ENCODE measurements at regions not wholly inside any gene's neighbourhood (a gene's known extent, or its start where the extent isn't known, plus 50 kb on each side); places are given as distances from the start of the nearest gene placed in this dataset.
A peak's percentile ranks its signal among the peaks of the same experiment; 100 is the strongest.

- ATAC-seq (ENCODE audit: low FRiP score in 2 of 2): no peak
- Histone ChIP-seq H3K4me3 (no peak overlapping the region), H3K4me1 (peaks cover 0 to 3% (median 0%) of the 10 kb centered on the region in 4 donors), H3K27me3 (no peaks in the 10 kb centered on the region), H3K36me3 (no peaks in the 10 kb centered on the region), H3K27ac (no peak overlapping the region), H3K9me3 (no peaks in the 10 kb centered on the region)
- 85 to 88% methylated on average over 1 of the region's 1 CpG for WGBS, 2 donors
- DNase-seq: no peak
- TF ChIP-seq CTCF (IDR thresholded peaks at IDR 0.05) (no peak), POLR2AphosphoS5 (IDR thresholded peaks at IDR 0.05) (no peak), POLR2A (IDR thresholded peaks at IDR 0.05) (no peak), EP300 (IDR thresholded peaks at IDR 0.05) (no peak)
These were observed 575.4 kb downstream of the SPRY1 start for GRCh38 chr4:123972031-123972430.

- WGBS, 2 donors: 79 to 80% methylated on average over 2 of the region's 2 CpGs
- no peak for DNase-seq
- peaks cover 0 to 3% (median 0%) of the 10 kb centered on the region in 4 donors for H3K4me1 ChIP-seq
- ATAC-seq (ENCODE audit: low FRiP score in 2 of 2): no peak
- TF ChIP-seq CTCF (IDR thresholded peaks at IDR 0.05): no peak
- TF ChIP-seq POLR2A (IDR thresholded peaks at IDR 0.05): no peak
- TF ChIP-seq POLR2AphosphoS5 (IDR thresholded peaks at IDR 0.05): no peak
- H3K9me3 ChIP-seq: peaks cover 0 to 4% (median 0%) of the 10 kb centered on the region in 4 donors
- H3K27ac ChIP-seq: peak overlapping the region in 1 of 4 donors; percentile 15
- no peak overlapping the region for H3K4me3 ChIP-seq
- H3K27me3 ChIP-seq: no peaks in the 10 kb centered on the region
- H3K36me3 ChIP-seq: no peaks in the 10 kb centered on the region
These were observed 578.0 kb downstream of the SPRY1 start for GRCh38 chr4:123974386-123975149.

GRCh38 chr4:123976285-123976684, 579.7 kb downstream of the SPRY1 start:
- peak in 1 of 2 donors; percentile 46 for ATAC-seq (ENCODE audit: low FRiP score in 2 of 2)
- Histone ChIP-seq H3K27me3 (no peaks in the 10 kb centered on the region), H3K9me3 (peaks cover 0 to 4% (median 0%) of the 10 kb centered on the region in 4 donors), H3K4me1 (peaks cover 0 to 3% (median 0%) of the 10 kb centered on the region in 4 donors), H3K36me3 (no peaks in the 10 kb centered on the region), H3K27ac (no peak overlapping the region), H3K4me3 (no peak overlapping the region)
- TF ChIP-seq POLR2A (IDR thresholded peaks at IDR 0.05) (no peak), EP300 (IDR thresholded peaks at IDR 0.05) (peak in 1 of 4 donors; percentile 35), POLR2AphosphoS5 (IDR thresholded peaks at IDR 0.05) (peak; percentile 61 to 76), CTCF (IDR thresholded peaks at IDR 0.05) (no peak)
- no peak for DNase-seq
- WGBS, 2 donors: 36 to 37% methylated on average over 6 to 7 of the region's 7 CpGs

- Histone ChIP-seq H3K27ac (peak overlapping the region in 2 of 4 donors; percentile 23 to 28), H3K36me3 (no peaks in the 10 kb centered on the region), H3K27me3 (no peaks in the 10 kb centered on the region), H3K9me3 (peaks cover 0 to 4% (median 0%) of the 10 kb centered on the region in 4 donors), H3K4me3 (no peak overlapping the region), H3K4me1 (peaks cover 0 to 3% (median 0%) of the 10 kb centered on the region in 4 donors)
- ATAC-seq (ENCODE audit: low FRiP score in 2 of 2) (no peak), DNase-seq (no peak)
- 50 to 60% methylated on average over 2 of the region's 2 CpGs for WGBS, 2 donors
- no peak for TF ChIP-seq POLR2AphosphoS5 (IDR thresholded peaks at IDR 0.05)
- TF ChIP-seq POLR2A (IDR thresholded peaks at IDR 0.05): no peak
- TF ChIP-seq EP300 (IDR thresholded peaks at IDR 0.05): no peak
- no peak for TF ChIP-seq CTCF (IDR thresholded peaks at IDR 0.05)
These were observed 580.2 kb downstream of the SPRY1 start for GRCh38 chr4:123976819-123977218.

Data from upper lobe of left lung (tissue), 6 donors.